Smooth muscle cell (in vitro differentiated cells): ENCODE measurements at regions not wholly inside any gene's neighbourhood (a gene's known extent, or its start where the extent isn't known, plus 50 kb on each side); places are given as distances from the start of the nearest gene placed in this dataset.

Source experiments
- DNase-seq: peaks from one replicate; lab custom pipeline; 2025; ENCODE audit not compliant: unreplicated experiment; lab: John Stamatoyannopoulos, UW
- H2AFZ ChIP-seq: fragments of 200-600 bp; sonication (generic); 2 replicates; pipeline ENCODE4 v1.6.0; 2016; ENCODE audit warnings: antibody characterized with exemption, low read depth, mild to moderate bottlenecking
- H3F3A ChIP-seq: fragments of 200-600 bp; sonication (generic); 2 replicates; pipeline ENCODE4 v1.6.0; 2017; ENCODE audit warnings: antibody characterized with exemption, low read depth
- H3K27ac ChIP-seq: fragments of 200-600 bp; sonication (generic); 2 replicates; pipeline ENCODE4 v1.5.1; 2016; ENCODE audit warnings: low read depth, mild to moderate bottlenecking
- H3K27me3 ChIP-seq: fragments of 200-600 bp; sonication (generic); 2 replicates; pipeline ENCODE4 v1.6.1; 2016; ENCODE audit warnings: low read depth, mild to moderate bottlenecking
- H3K36me3 ChIP-seq: fragments of 200-600 bp; sonication (generic); 2 replicates; pipeline ENCODE4 v1.5.1; 2016; ENCODE audit warnings: low read depth
- H3K4me1 ChIP-seq: fragments of 200-600 bp; sonication (generic); 2 replicates; pipeline ENCODE4 v1.5.1; 2016; ENCODE audit warnings: low read depth
- H3K4me2 ChIP-seq: fragments of 200-600 bp; sonication (generic); 2 replicates; pipeline ENCODE4 v1.6.0; 2016; ENCODE audit warnings: mild to moderate bottlenecking
- H3K4me3 ChIP-seq: fragments of 200-600 bp; sonication (generic); 2 replicates; pipeline ENCODE4 v1.5.1; 2016; ENCODE audit warnings: mild to moderate bottlenecking
- H3K79me2 ChIP-seq: fragments of 200-600 bp; sonication (generic); 2 replicates; pipeline ENCODE4 v1.6.0; 2016; ENCODE audit warnings: low read depth, mild to moderate bottlenecking
- H3K9ac ChIP-seq: fragments of 200-600 bp; sonication (generic); 2 replicates; pipeline ENCODE4 v1.6.0; 2016; ENCODE audit warnings: low read depth
- H3K9me3 ChIP-seq: fragments of 200-600 bp; sonication (generic); replicated peaks from 2 replicates; pipeline ENCODE4 v1.5.1; 2016; ENCODE audit warnings: low read depth
- H4K20me1 ChIP-seq: fragments of 200-600 bp; sonication (generic); 2 replicates; pipeline ENCODE4 v1.6.0; 2016; ENCODE audit warnings: low read depth
- CTCF ChIP-seq: fragments of 200-600 bp; sonication (generic); IDR thresholded peaks from 2 replicates; pipeline ENCODE4 v1.5.1; 2017; ENCODE audit warnings: borderline replicate concordance, mild to moderate bottlenecking, antibody characterized with exemption; ENCODE audit not compliant: insufficient read depth, poor library complexity, severe bottlenecking
- WGBS: methylation state at CpG from one replicate; pipeline ENCODE4 v1.1.7; 2016; ENCODE audit warnings: low lambda C conversion rate; 5-methylcytosine and 5-hydroxymethylcytosine counted together

- DNase-seq, result no peak
- TF ChIP-seq CTCF, result no peak
- H3K4me2 ChIP-seq, result peak overlapping the region; percentile 62
These were observed 540.8 kb downstream of the SOX6 start for GRCh38 chr11:15815246-15816195.

GRCh38 chr11:15816260-15816871, 540.0 kb downstream of the SOX6 start:
- DNase-seq, result no peak
- no peak for TF ChIP-seq CTCF
- H3K27me3 ChIP-seq, result no peaks in the 10 kb centered on the region
- peak overlapping the region; percentile 62 for H3K4me2 ChIP-seq
- H3K9ac ChIP-seq, result peak overlapping the region; percentile 86
- peak overlapping the region; percentile 95 for H3K27ac ChIP-seq
- no peaks in the 10 kb centered on the region for H3F3A ChIP-seq
- no peak overlapping the region for H3K4me3 ChIP-seq
- H2AFZ ChIP-seq, result no peak overlapping the region
- H3K9me3 ChIP-seq, result no peaks in the 10 kb centered on the region
- no peaks in the 10 kb centered on the region for H4K20me1 ChIP-seq
- WGBS, result 66% methylated on average over 2 of the region's 2 CpGs
- no peaks in the 10 kb centered on the region for H3K79me2 ChIP-seq
- no peaks in the 10 kb centered on the region for H3K36me3 ChIP-seq
- no peaks in the 10 kb centered on the region for H3K4me1 ChIP-seq

More at GRCh38 chr11:15815246-15816195, 540.8 kb downstream of the SOX6 start:
- H3K27me3 ChIP-seq, result no peaks in the 10 kb centered on the region
- peak overlapping the region; percentile 95 for H3K27ac ChIP-seq
- no peaks in the 10 kb centered on the region for H3K79me2 ChIP-seq
- H3K9me3 ChIP-seq, result no peaks in the 10 kb centered on the region
- no peaks in the 10 kb centered on the region for H3F3A ChIP-seq
- WGBS, result 74% methylated on average over 4 of the region's 4 CpGs
- no peaks in the 10 kb centered on the region for H3K4me1 ChIP-seq
- H2AFZ ChIP-seq, result peak overlapping the region; percentile 17
- peak overlapping the region; percentile 86 for H3K9ac ChIP-seq
- H3K36me3 ChIP-seq, result no peaks in the 10 kb centered on the region
- no peak overlapping the region for H3K4me3 ChIP-seq
- H4K20me1 ChIP-seq, result no peaks in the 10 kb centered on the region

- DNase-seq, result no peak
- H3K4me2 ChIP-seq, result no peak overlapping the region
- no peaks in the 10 kb centered on the region for H4K20me1 ChIP-seq
- 71% methylated on average over 5 of the region's 5 CpGs for WGBS
- TF ChIP-seq CTCF, result no peak
- H3K4me3 ChIP-seq, result no peak overlapping the region
- no peaks in the 10 kb centered on the region for H3K36me3 ChIP-seq
- H3F3A ChIP-seq, result no peaks in the 10 kb centered on the region
- no peaks in the 10 kb centered on the region for H3K79me2 ChIP-seq
- H3K27ac ChIP-seq, result peak overlapping the region; percentile 95
- no peaks in the 10 kb centered on the region for H3K4me1 ChIP-seq
- H3K9ac ChIP-seq, result peak overlapping the region; percentile 86
- H3K9me3 ChIP-seq, result no peaks in the 10 kb centered on the region
- H3K27me3 ChIP-seq, result no peaks in the 10 kb centered on the region
- no peak overlapping the region for H2AFZ ChIP-seq
These were observed 539.3 kb downstream of the SOX6 start for GRCh38 chr11:15817001-15817400.
